AG09309 (cell line): ENCODE measurements at regions not wholly inside any gene's neighbourhood (a gene's known extent, or its start where the extent isn't known, plus 50 kb on each side); places are given as distances from the start of the nearest gene placed in this dataset.
"Not testable (repeated sequence)": the region's sequence is repeated elsewhere in the genome, so short reads cannot be mapped to it uniquely, and the experiment has no call there.

Experiments used
- DNase-seq: peaks from one replicate; pipeline ENCODE4 v3.0.0-alpha.2; 2010; ENCODE audit warnings: low read depth
- H3K4me3 ChIP-seq: 2 replicates; pipeline ENCODE4 v1.5.1; 2011; ENCODE audit warnings: mild to moderate bottlenecking, low read depth, low read length, moderate library complexity; ENCODE audit not compliant: control insufficient read depth
- CTCF ChIP-seq: IDR thresholded peaks from 2 replicates; pipeline ENCODE4 v1.5.1; 2011; ENCODE audit warnings: mild to moderate bottlenecking, low read depth, low read length, inconsistent platforms; ENCODE audit not compliant: insufficient read depth, control insufficient read depth; ENCODE audit errors: missing control alignments

GRCh38 chr6:144786825-144787224, 501.7 kb downstream of the UTRN start:
- DNase-seq, result no peak
- H3K4me3 ChIP-seq, result no peak overlapping the region
- TF ChIP-seq CTCF, result no peak

- DNase-seq, result no peak
- TF ChIP-seq CTCF, result no peak
- no peak overlapping the region for H3K4me3 ChIP-seq
Measured at GRCh38 chr6:144793744-144794143, 508.6 kb downstream of the UTRN start.

GRCh38 chr6:144795022-144795421, 509.9 kb downstream of the UTRN start:
- not testable (repeated sequence) for H3K4me3 ChIP-seq, DNase-seq

- DNase-seq, result no peak
- no peak overlapping the region for H3K4me3 ChIP-seq
- TF ChIP-seq CTCF, result no peak
Measured at GRCh38 chr6:144796070-144796469, 510.9 kb downstream of the UTRN start.

- no peak for TF ChIP-seq CTCF
- DNase-seq, result peak; percentile 25
- H3K4me3 ChIP-seq, result no peak overlapping the region
Measured at GRCh38 chr6:144797881-144798589, 512.9 kb downstream of the UTRN start.

- no peak for DNase-seq
- TF ChIP-seq CTCF, result no peak
Measured at GRCh38 chr6:144804246-144804790, 519.2 kb downstream of the UTRN start.

GRCh38 chr6:144805049-144805448, 519.9 kb downstream of the UTRN start:
- no peak for TF ChIP-seq CTCF
- no peak overlapping the region for H3K4me3 ChIP-seq
- DNase-seq, result no peak

More at GRCh38 chr6:144804246-144804790, 519.2 kb downstream of the UTRN start:
- H3K4me3 ChIP-seq, result no peak overlapping the region
